ENCODE measurements at regions not wholly inside any gene's neighbourhood (a gene's known extent, or its start where the extent isn't known, plus 50 kb on each side); places are given as distances from the start of the nearest gene placed in this dataset.

- TF ChIP-seq MAX (IDR thresholded peaks at IDR 0.05) (no peak), SP4 (IDR thresholded peaks at IDR 0.05; ENCODE audit: low read length) (no peak), CTCF (IDR thresholded peaks at IDR 0.05; ENCODE audit: control extremely low read depth in 1 of 3, insufficient read depth in 1 of 3, low read depth in 1 of 3, low read length in 3 of 3) (no peak), POLR2A (IDR thresholded peaks at IDR 0.05; ENCODE audit: control extremely low read depth in 1 of 2, low read depth in 2 of 2, low read length in 2 of 2) (no peak)
These were observed 254.2 kb upstream of the ZNF32 start for GRCh38 chr10:43902842-43903241.

Measured in H1 (cell line).